H9 (cell line): ENCODE measurements at regions not wholly inside any gene's neighbourhood (a gene's known extent, or its start where the extent isn't known, plus 50 kb on each side); places are given as distances from the start of the nearest gene placed in this dataset.
"Not testable (repeated sequence)": the region's sequence is repeated elsewhere in the genome, so short reads cannot be mapped to it uniquely, and the experiment has no call there.

ENCODE experiments used
- DNase-seq: peaks from one replicate; pipeline ENCODE4 v3.0.0-alpha.2; 2017
- H2AFZ ChIP-seq: one replicate; pipeline ENCODE4 v1.6.1; 2013; ENCODE audit warnings: mild to moderate bottlenecking, low read length, control low read depth, moderate library complexity
- H2AK5ac ChIP-seq: 2 replicates; pipeline ENCODE4 v1.6.1; 2013; ENCODE audit warnings: low read length, control low read depth, mixed read lengths; ENCODE audit not compliant: insufficient read length
- H2BK120ac ChIP-seq: one replicate; pipeline ENCODE4 v1.6.1; 2013; ENCODE audit warnings: low read depth, mild to moderate bottlenecking, low read length, control low read depth, inconsistent platforms; ENCODE audit not compliant: poor library complexity, severe bottlenecking
- H2BK12ac ChIP-seq: 2 replicates; pipeline ENCODE4 v1.6.1; 2013; ENCODE audit warnings: low read length, control low read depth, mixed read lengths, low read depth; ENCODE audit not compliant: insufficient read length
- H2BK15ac ChIP-seq: 2 replicates; pipeline ENCODE4 v1.6.1; 2013; ENCODE audit warnings: low read depth, low read length, control low read depth
- H2BK20ac ChIP-seq: one replicate; pipeline ENCODE4 v1.6.1; 2013; ENCODE audit warnings: low read depth, mild to moderate bottlenecking, low read length, control low read depth, inconsistent platforms; ENCODE audit not compliant: poor library complexity, severe bottlenecking
- H2BK5ac ChIP-seq: 2 replicates; pipeline ENCODE4 v1.6.1; 2013; ENCODE audit warnings: low read length, control low read depth, mixed read lengths; ENCODE audit not compliant: insufficient read length
- H3K14ac ChIP-seq: 2 replicates; pipeline ENCODE4 v1.6.1; 2013; ENCODE audit warnings: low read length, control low read depth; ENCODE audit not compliant: insufficient read depth
- H3K18ac ChIP-seq: 2 replicates; pipeline ENCODE4 v1.6.1; 2013; ENCODE audit warnings: low read depth, mild to moderate bottlenecking, mixed read lengths, low read length, control low read depth; ENCODE audit not compliant: insufficient read length
- H3K23ac ChIP-seq: 2 replicates; pipeline ENCODE4 v1.6.1; 2013; ENCODE audit warnings: low read length, control low read depth, mixed read lengths, low read depth; ENCODE audit not compliant: insufficient read length
- H3K23me2 ChIP-seq: 2 replicates; pipeline ENCODE4 v1.6.1; 2013; ENCODE audit warnings: low read depth, mild to moderate bottlenecking, mixed read lengths, low read length, control low read depth; ENCODE audit not compliant: insufficient read length, poor library complexity, severe bottlenecking
- H3K27ac ChIP-seq: 2 replicates; pipeline ENCODE4 v1.5.1; 2013; ENCODE audit warnings: low read length, control low read depth, mixed read lengths, low read depth; ENCODE audit not compliant: insufficient read length
- H3K27me3 ChIP-seq: 2 replicates; pipeline ENCODE4 v1.6.1; 2013; ENCODE audit warnings: low read length, control low read depth, inconsistent platforms; ENCODE audit not compliant: insufficient read depth
- H3K4ac ChIP-seq: 2 replicates; pipeline ENCODE4 v1.6.1; 2013; ENCODE audit warnings: low read depth, mild to moderate bottlenecking, control low read depth, inconsistent platforms, low read length, moderate library complexity
- H3K4me1 ChIP-seq: 2 replicates; pipeline ENCODE4 v1.6.1; 2013; ENCODE audit warnings: low read length, control low read depth, inconsistent platforms; ENCODE audit not compliant: insufficient read depth
- H3K4me2 ChIP-seq: 2 replicates; pipeline ENCODE4 v1.6.1; 2013; ENCODE audit warnings: low read length, control low read depth, mixed read lengths; ENCODE audit not compliant: insufficient read length, insufficient read depth
- H3K56ac ChIP-seq: 2 replicates; pipeline ENCODE4 v1.6.1; 2013; ENCODE audit warnings: low read depth, mild to moderate bottlenecking, mixed read lengths, low read length, control low read depth; ENCODE audit not compliant: insufficient read length
- H3K79me1 ChIP-seq: 2 replicates; pipeline ENCODE4 v1.6.1; 2013; ENCODE audit warnings: low read depth, mild to moderate bottlenecking, moderate library complexity, low read length, control low read depth, inconsistent platforms; ENCODE audit not compliant: insufficient read depth, poor library complexity, severe bottlenecking
- H3K79me2 ChIP-seq: 2 replicates; pipeline ENCODE4 v1.6.1; 2013; ENCODE audit warnings: low read length, control low read depth, inconsistent platforms; ENCODE audit not compliant: insufficient read depth
- H3K9ac ChIP-seq: 2 replicates; pipeline ENCODE4 v1.6.1; 2013; ENCODE audit warnings: low read length, control low read depth, mixed read lengths; ENCODE audit not compliant: insufficient read length; ENCODE audit errors: extremely low read depth
- H3K9me3 ChIP-seq: one replicate; pipeline ENCODE4 v1.6.1; 2013; ENCODE audit warnings: low read depth, low read length, inconsistent platforms; ENCODE audit not compliant: control insufficient read depth
- H3T11ph ChIP-seq: one replicate; pipeline ENCODE4 v1.6.1; 2013; ENCODE audit warnings: mild to moderate bottlenecking, low read length, control low read depth, inconsistent platforms
- H4K20me1 ChIP-seq: one replicate; pipeline ENCODE4 v1.6.1; 2013; ENCODE audit not compliant: control insufficient read depth, insufficient read length, insufficient read depth
- H4K5ac ChIP-seq: 2 replicates; pipeline ENCODE4 v1.6.1; 2013; ENCODE audit warnings: low read depth, mild to moderate bottlenecking, mixed read lengths, low read length, control low read depth; ENCODE audit not compliant: insufficient read length
- H4K8ac ChIP-seq: replicated peaks from 2 replicates; pipeline ENCODE4 v1.6.1; 2013; ENCODE audit warnings: low read length, control low read depth, mixed read lengths, low read depth; ENCODE audit not compliant: insufficient read length
- H4K91ac ChIP-seq: 2 replicates; pipeline ENCODE4 v1.6.1; 2013; ENCODE audit warnings: low read depth, mild to moderate bottlenecking, moderate library complexity, mixed read lengths, low read length, control low read depth; ENCODE audit not compliant: insufficient read length
- H3K27ac Mint-ChIP-seq, 3 experiments: 2 replicates in 2 of 3; 3 replicates in 1 of 3; pipeline ENCODE4 v1.8.0; 2020 to 2021; ENCODE audit warnings: mixed read lengths in 3 of 3, mild to moderate bottlenecking in 1 of 3, moderate library complexity in 1 of 3
- H3K27me3 Mint-ChIP-seq: 2 replicates; pipeline ENCODE4 v1.8.0; 2021; ENCODE audit warnings: low read depth, mild to moderate bottlenecking, moderate library complexity, mixed read lengths
- H3K36me3 Mint-ChIP-seq, 3 experiments: 2 replicates in 2 of 3; 3 replicates in 1 of 3; pipeline ENCODE4 v1.8.0; 2020 to 2021; ENCODE audit warnings: low read depth in 3 of 3, mixed read lengths in 3 of 3; ENCODE audit not compliant: insufficient read depth in 1 of 3
- H3K4me1 Mint-ChIP-seq, 2 experiments: 2 replicates each; pipeline ENCODE4 v1.8.0; 2020; ENCODE audit warnings: mixed read lengths in 2 of 2
- H3K4me3 Mint-ChIP-seq, 2 experiments: 2 replicates in 1 of 2; 3 replicates in 1 of 2; pipeline ENCODE4 v1.8.0; 2020 to 2021; ENCODE audit warnings: mild to moderate bottlenecking in 2 of 2, mixed read lengths in 2 of 2, moderate library complexity in 1 of 2
- H3K9me3 Mint-ChIP-seq, 2 experiments: 2 replicates in 1 of 2; 3 replicates in 1 of 2; pipeline ENCODE4 v1.8.0; 2020; ENCODE audit warnings: mild to moderate bottlenecking in 2 of 2, mixed read lengths in 2 of 2, moderate library complexity in 1 of 2
- WGBS: extraction: QIAGEN DNeasy Blood & Tissue Kit; methylation state at CpG from one replicate; pipeline ENCODE4 v1.1.7; 2013; ENCODE audit warnings: missing lambda C conversion rate, low lambda C conversion rate, mixed read lengths; ENCODE audit not compliant: insufficient read length; ENCODE audit errors: extremely low coverage; 5-methylcytosine and 5-hydroxymethylcytosine counted together
- TF ChIP-seq, protein P1 (sequence below): fragments of 200-600 bp; sonication (generic); conservative IDR thresholded peaks from 3 replicates; pipeline ENCODE4 v1.8.0; 2021; ENCODE audit warnings: antibody characterized with exemption, mild to moderate bottlenecking

DNA sequence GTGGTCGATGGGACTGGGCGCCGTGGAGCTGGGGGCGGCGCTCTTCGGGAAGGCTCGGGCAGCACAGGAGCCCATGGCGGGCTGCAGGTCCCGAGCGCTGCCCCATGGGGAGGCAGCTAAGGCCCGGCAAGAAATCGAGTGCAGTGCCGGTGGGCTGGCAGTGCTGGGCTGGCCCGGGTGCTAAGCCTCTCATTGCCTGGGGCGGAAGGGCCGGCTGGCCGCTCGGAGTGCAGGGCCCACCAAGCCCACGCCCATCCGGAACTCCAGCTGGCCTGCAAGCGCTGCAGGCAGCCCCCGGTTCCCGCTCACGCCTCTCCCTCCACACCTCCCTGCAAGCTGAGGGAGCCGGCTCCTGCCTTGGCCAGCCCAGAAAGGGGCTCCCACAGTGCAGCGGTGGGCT lies 748.4 kb upstream of the NRXN1 start:
- no peaks in the 10 kb centered on the region for H4K20me1 ChIP-seq
- H3K18ac ChIP-seq, result no peak overlapping the region
- no peak overlapping the region for H4K5ac ChIP-seq
- H2BK20ac ChIP-seq, result no peak overlapping the region
- no CpG with 5 or more reads among the region's 26 CpGs for WGBS
- no peak overlapping the region for H2BK5ac ChIP-seq
- H3T11ph ChIP-seq, result no peak overlapping the region
- TF ChIP-seq, protein P1, sequence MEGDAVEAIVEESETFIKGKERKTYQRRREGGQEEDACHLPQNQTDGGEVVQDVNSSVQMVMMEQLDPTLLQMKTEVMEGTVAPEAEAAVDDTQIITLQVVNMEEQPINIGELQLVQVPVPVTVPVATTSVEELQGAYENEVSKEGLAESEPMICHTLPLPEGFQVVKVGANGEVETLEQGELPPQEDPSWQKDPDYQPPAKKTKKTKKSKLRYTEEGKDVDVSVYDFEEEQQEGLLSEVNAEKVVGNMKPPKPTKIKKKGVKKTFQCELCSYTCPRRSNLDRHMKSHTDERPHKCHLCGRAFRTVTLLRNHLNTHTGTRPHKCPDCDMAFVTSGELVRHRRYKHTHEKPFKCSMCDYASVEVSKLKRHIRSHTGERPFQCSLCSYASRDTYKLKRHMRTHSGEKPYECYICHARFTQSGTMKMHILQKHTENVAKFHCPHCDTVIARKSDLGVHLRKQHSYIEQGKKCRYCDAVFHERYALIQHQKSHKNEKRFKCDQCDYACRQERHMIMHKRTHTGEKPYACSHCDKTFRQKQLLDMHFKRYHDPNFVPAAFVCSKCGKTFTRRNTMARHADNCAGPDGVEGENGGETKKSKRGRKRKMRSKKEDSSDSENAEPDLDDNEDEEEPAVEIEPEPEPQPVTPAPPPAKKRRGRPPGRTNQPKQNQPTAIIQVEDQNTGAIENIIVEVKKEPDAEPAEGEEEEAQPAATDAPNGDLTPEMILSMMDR, result no peak
- H3K27me3 Mint-ChIP-seq, result no peaks in the 10 kb centered on the region
- peaks cover 4 to 5% of the 10 kb centered on the region in 2 experiments; a peak in 4 of 5 replicates for H3K9me3 Mint-ChIP-seq
- H2BK15ac ChIP-seq, result no peak overlapping the region
- no peak overlapping the region for H4K8ac ChIP-seq
- no peaks in the 10 kb centered on the region for H3K79me1 ChIP-seq
- no peaks in the 10 kb centered on the region for H3K27me3 ChIP-seq
- H3K4me3 Mint-ChIP-seq, result no peak overlapping the region
- no peak overlapping the region for H2AK5ac ChIP-seq
- H3K9me3 ChIP-seq, result no peaks in the 10 kb centered on the region
- no peak overlapping the region for H3K4me2 ChIP-seq
- H3K79me2 ChIP-seq, result no peaks in the 10 kb centered on the region
- no peak overlapping the region for H3K27ac ChIP-seq
- no peak overlapping the region for H4K91ac ChIP-seq
- H3K4me1 ChIP-seq, result no peaks in the 10 kb centered on the region
- no peaks in the 10 kb centered on the region for H3K23me2 ChIP-seq
- no peak overlapping the region for H3K4ac ChIP-seq
- DNase-seq, result no peak
- H3K4me1 Mint-ChIP-seq, result no peaks in the 10 kb centered on the region
- no peak overlapping the region for H2AFZ ChIP-seq
- no peak overlapping the region for H2BK120ac ChIP-seq
- no peak overlapping the region for H3K56ac ChIP-seq
- H2BK12ac ChIP-seq, result no peak overlapping the region
- H3K23ac ChIP-seq, result no peak overlapping the region
- no peak overlapping the region for H3K14ac ChIP-seq
- peaks cover 3 to 8% (median 3%) of the 10 kb centered on the region in 3 experiments; a peak in 5 of 7 replicates for H3K36me3 Mint-ChIP-seq
- no peak overlapping the region for H3K9ac ChIP-seq
- no peak overlapping the region for H3K27ac Mint-ChIP-seq

DNA sequence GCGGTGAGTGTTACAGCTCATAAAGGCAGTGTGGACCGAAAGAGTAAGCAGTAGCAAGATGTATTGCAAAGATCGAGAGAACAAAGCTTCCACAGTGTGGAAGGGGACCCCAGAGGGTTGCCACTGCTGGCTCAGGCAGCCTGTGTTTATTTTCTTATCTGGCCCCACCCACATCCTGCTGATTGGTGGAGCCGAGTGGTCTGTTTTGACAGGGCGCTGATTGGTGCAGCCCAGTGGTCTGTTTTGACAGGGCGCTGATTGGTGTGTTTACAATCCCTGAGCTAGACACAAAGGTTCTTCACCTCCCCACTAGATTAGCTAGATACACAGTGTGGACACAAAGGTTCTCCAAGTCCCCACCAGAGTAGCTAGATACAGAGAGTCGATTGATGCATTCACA lies 747.8 kb upstream of the NRXN1 start:
- not testable (repeated sequence) for H3K27me3 Mint-ChIP-seq, H2AK5ac ChIP-seq, H2BK120ac ChIP-seq, H3K27me3 ChIP-seq, H3K4me1 ChIP-seq, H3K9ac ChIP-seq, H2BK20ac ChIP-seq, H3K14ac ChIP-seq, H3K4ac ChIP-seq, H3K79me2 ChIP-seq, H4K91ac ChIP-seq, H3K23ac ChIP-seq, H3K18ac ChIP-seq, DNase-seq, H2BK15ac ChIP-seq, H3K9me3 ChIP-seq, H4K5ac ChIP-seq, H3K4me3 Mint-ChIP-seq, H3K4me1 Mint-ChIP-seq, H3T11ph ChIP-seq, H3K27ac ChIP-seq, H4K20me1 ChIP-seq, H3K27ac Mint-ChIP-seq, H4K8ac ChIP-seq, H2BK5ac ChIP-seq, H3K56ac ChIP-seq, H3K79me1 ChIP-seq, H2AFZ ChIP-seq, H3K23me2 ChIP-seq, H3K4me2 ChIP-seq, H2BK12ac ChIP-seq
- no CpG with 5 or more reads among the region's 7 CpGs for WGBS
- peaks cover 9 to 11% of the 10 kb centered on the region in 2 experiments; a peak in 4 of 5 replicates for H3K9me3 Mint-ChIP-seq
- peaks cover 3 to 15% (median 8%) of the 10 kb centered on the region in 3 experiments; a peak in 6 of 7 replicates for H3K36me3 Mint-ChIP-seq
